ENCODE measurements at regions not wholly inside any gene's neighbourhood (a gene's known extent, or its start where the extent isn't known, plus 50 kb on each side); places are given as distances from the start of the nearest gene placed in this dataset.

GRCh38 chr10:30728766-30729165, 99.2 kb upstream of the LYZL2 start:
- dilution Hi-C loops (cut with MboI; ENCODE audit: extremely low pct_ligation_motif_present, low sequenced_read_pairs): no loop called here
- TF ChIP-seq EZH2 (IDR thresholded peaks at IDR 0.05; ENCODE audit: low read length) (no peak), CTCF (optimal IDR thresholded peaks at IDR 0.05 in 1 of 3, IDR thresholded peaks at IDR 0.05 in 1 of 3, conservative IDR thresholded peaks at IDR 0.05 in 1 of 3; ENCODE audit: extremely low read depth in 1 of 3, insufficient read depth in 2 of 3, low read length in 3 of 3) (no peak)
- Histone ChIP-seq H3K36me3 (ENCODE audit: control insufficient read depth in 2 of 2, extremely low read depth in 1 of 2, insufficient read depth in 2 of 2, low read length in 2 of 2) (no peaks in the 10 kb centered on the region), H3K9ac (ENCODE audit: control insufficient read depth, extremely low read depth, insufficient read depth, low read length) (no peak overlapping the region), H3K27me3 (ENCODE audit: control insufficient read depth, extremely low read depth, insufficient read depth, low read length) (no peaks in the 10 kb centered on the region), H3K9me3 (ENCODE audit: control insufficient read depth, low read depth, low read length) (no peaks in the 10 kb centered on the region), H4K20me1 (ENCODE audit: control insufficient read depth, extremely low read depth, insufficient read depth, low read length) (no peaks in the 10 kb centered on the region), H2AFZ (ENCODE audit: control insufficient read depth, low read length) (no peak overlapping the region), H3K9me1 (ENCODE audit: control insufficient read depth, extremely low read depth, insufficient read depth, low read length) (no peaks in the 10 kb centered on the region), H3K27ac (ENCODE audit: control insufficient read depth, insufficient read depth, low read length) (no peak overlapping the region), H3K4me2 (ENCODE audit: control insufficient read depth, extremely low read depth, insufficient read depth, low read depth, low read length) (no peak overlapping the region), H3K4me3 (ENCODE audit: control insufficient read depth in 2 of 3, extremely low read depth in 1 of 3, insufficient read depth in 2 of 3, low read depth in 1 of 3, low read length in 3 of 3) (no peak overlapping the region), H3K4me1 (ENCODE audit: control insufficient read depth, extremely low read depth, insufficient read depth, low read length) (no peaks in the 10 kb centered on the region), H3K79me2 (ENCODE audit: control insufficient read depth, insufficient read depth, low read length) (no peaks in the 10 kb centered on the region)
- FAIRE-seq: no peak
- no peak for DNase-seq (ENCODE audit: low read depth, low spot score)

GRCh38 chr10:30728127-30728526, 98.6 kb upstream of the LYZL2 start:
- no peak overlapping the region for H2AFZ ChIP-seq (ENCODE audit: control insufficient read depth, low read length)
- no peak overlapping the region for H3K27ac ChIP-seq (ENCODE audit: control insufficient read depth, insufficient read depth, low read length)
- H3K9me3 ChIP-seq (ENCODE audit: control insufficient read depth, low read depth, low read length): no peaks in the 10 kb centered on the region
- H3K27me3 ChIP-seq (ENCODE audit: control insufficient read depth, extremely low read depth, insufficient read depth, low read length): no peaks in the 10 kb centered on the region
- TF ChIP-seq EZH2 (IDR thresholded peaks at IDR 0.05; ENCODE audit: low read length) (no peak), CTCF (optimal IDR thresholded peaks at IDR 0.05 in 1 of 3, IDR thresholded peaks at IDR 0.05 in 1 of 3, conservative IDR thresholded peaks at IDR 0.05 in 1 of 3; ENCODE audit: extremely low read depth in 1 of 3, insufficient read depth in 2 of 3, low read length in 3 of 3) (no peak)
- FAIRE-seq (no peak), DNase-seq (ENCODE audit: low read depth, low spot score) (no peak)
- H4K20me1 ChIP-seq (ENCODE audit: control insufficient read depth, extremely low read depth, insufficient read depth, low read length): no peaks in the 10 kb centered on the region
- dilution Hi-C loops (cut with MboI; ENCODE audit: extremely low pct_ligation_motif_present, low sequenced_read_pairs): no loop called here
- H3K4me3 ChIP-seq (ENCODE audit: control insufficient read depth in 2 of 3, extremely low read depth in 1 of 3, insufficient read depth in 2 of 3, low read depth in 1 of 3, low read length in 3 of 3): no peak overlapping the region
- no peak overlapping the region for H3K4me2 ChIP-seq (ENCODE audit: control insufficient read depth, extremely low read depth, insufficient read depth, low read depth, low read length)
- no peaks in the 10 kb centered on the region for H3K79me2 ChIP-seq (ENCODE audit: control insufficient read depth, insufficient read depth, low read length)
- H3K9me1 ChIP-seq (ENCODE audit: control insufficient read depth, extremely low read depth, insufficient read depth, low read length): no peaks in the 10 kb centered on the region
- no peaks in the 10 kb centered on the region for H3K36me3 ChIP-seq (ENCODE audit: control insufficient read depth in 2 of 2, extremely low read depth in 1 of 2, insufficient read depth in 2 of 2, low read length in 2 of 2)
- H3K4me1 ChIP-seq (ENCODE audit: control insufficient read depth, extremely low read depth, insufficient read depth, low read length): no peaks in the 10 kb centered on the region
- H3K9ac ChIP-seq (ENCODE audit: control insufficient read depth, extremely low read depth, insufficient read depth, low read length): no peak overlapping the region
